K562 (cell line): ENCODE measurements at regions not wholly inside any gene's neighbourhood (a gene's known extent, or its start where the extent isn't known, plus 50 kb on each side); places are given as distances from the start of the nearest gene placed in this dataset.

Experiments
- ATAC-seq: fragments of 200-7000 bp; cut with Tn5 transposase; 3 replicates; pipeline ENCODE4 v1.9.1; 2020; ENCODE audit warnings: moderate library complexity
- BruUV-seq: library from RNA; stranded (reverse); fragments of 400-500 nt; replicated peaks from 2 replicates; lab custom pipeline; 2021; lab: Mats Ljungman, UMichigan
- CTCF ChIA-PET: fragments of 300-600 bp; formaldehyde crosslinking; extraction: SDS; loops from one replicate; lab custom pipeline; 2021; ENCODE audit warnings: low intra/inter-chr PET ratio; lab: Yijun Ruan, JAX
- POLR2A ChIA-PET: fragments of 300-600, 350-650 bp; sonication (Branson Sonifier 250); formaldehyde crosslinking; extraction: SDS; loops from one replicate; lab custom pipeline; 2021; ENCODE audit warnings: antibody characterized with exemption, inconsistent platforms; lab: Yijun Ruan, JAX
- DNase-seq, 4 experiments: peaks; one replicate each; pipeline versions ENCODE4 v3.0.0 to v3.0.0-alpha.2; 2011 to 2018; ENCODE audit warnings: low spot score in 3 of 4, mixed read lengths in 3 of 4; ENCODE audit errors: extremely low read depth in 1 of 4
- FAIRE-seq: peaks from 2 replicates; lab custom pipeline; 2011; peaks lifted over from hg19 to GRCh38; lab: Jason Lieb, UNC
- H2AFZ ChIP-seq: 2 replicates; pipeline ENCODE4 v1.6.0; 2011; ENCODE audit warnings: low read depth, low read length, control low read depth, inconsistent platforms
- H3K27ac ChIP-seq: fragments of 200-600 bp; 3 replicates; pipeline ENCODE4 v1.8.0; 2011; ENCODE audit warnings: low read depth, mild to moderate bottlenecking, control low read depth, inconsistent platforms, low read length, moderate library complexity, mixed read lengths; ENCODE audit errors: extremely low read depth
- H3K27me3 ChIP-seq, 2 experiments: fragments of 300-600 bp in 1 of 2; 2 replicates in 1 of 2; 3 replicates in 1 of 2; pipeline versions ENCODE4 v1.6.0 to v1.8.0; 2011; ENCODE audit warnings: inconsistent platforms in 2 of 2, low read length in 2 of 2, mild to moderate bottlenecking in 1 of 2, mixed read lengths in 1 of 2, moderate library complexity in 1 of 2; ENCODE audit not compliant: control insufficient read depth in 2 of 2, insufficient read depth in 2 of 2
- H3K36me3 ChIP-seq: fragments of 300-600 bp; 3 replicates; pipeline ENCODE4 v1.8.0; 2011; ENCODE audit warnings: mild to moderate bottlenecking, low read length, inconsistent platforms; ENCODE audit not compliant: control insufficient read depth, insufficient read depth
- H3K4me1 ChIP-seq, 2 experiments: fragments of 200-600 bp in 1 of 2; replicated peaks in 1 of 2; 2 replicates in 1 of 2; 3 replicates in 1 of 2; pipeline versions ENCODE4 v1.5.1 to v1.8.0; 2011; ENCODE audit warnings: inconsistent platforms in 2 of 2, low read length in 2 of 2, mild to moderate bottlenecking in 1 of 2, mixed read lengths in 1 of 2, moderate library complexity in 1 of 2; ENCODE audit not compliant: control insufficient read depth in 2 of 2, insufficient read depth in 2 of 2
- H3K4me2 ChIP-seq: 2 replicates; pipeline ENCODE4 v1.6.1; 2011; ENCODE audit warnings: low read length, control low read depth, inconsistent platforms, mixed read lengths; ENCODE audit not compliant: insufficient read depth
- H3K4me3 ChIP-seq: fragments of 200-600 bp; sonication (generic), shearing (Covaris generic); 2 replicates; pipeline ENCODE4 v1.5.1; 2016; ENCODE audit warnings: control low read depth, inconsistent platforms
- H3K79me2 ChIP-seq: fragments of 200-600 bp; 3 replicates; pipeline ENCODE4 v1.8.0; 2011; ENCODE audit warnings: low read length, inconsistent platforms; ENCODE audit not compliant: control insufficient read depth, insufficient read depth
- H3K9ac ChIP-seq, 2 experiments: 2 replicates each; pipeline versions ENCODE4 v1.6.0 to v1.6.1; 2011; ENCODE audit warnings: low read depth in 2 of 2, low read length in 2 of 2, control low read depth in 1 of 2, inconsistent platforms in 1 of 2, mild to moderate bottlenecking in 1 of 2, mixed read lengths in 1 of 2; ENCODE audit not compliant: insufficient read depth in 1 of 2
- H3K9me1 ChIP-seq: one replicate; pipeline ENCODE4 v1.6.0; 2011; ENCODE audit warnings: inconsistent platforms, mild to moderate bottlenecking, low read length, moderate library complexity; ENCODE audit not compliant: control insufficient read depth, insufficient read depth
- H3K9me3 ChIP-seq: replicated peaks from 2 replicates; pipeline ENCODE4 v1.5.1; 2011; ENCODE audit warnings: low read depth, low read length, inconsistent platforms; ENCODE audit not compliant: control insufficient read depth, insufficient read depth
- H4K20me1 ChIP-seq: replicated peaks from 2 replicates; pipeline ENCODE4 v1.6.1; 2011; ENCODE audit warnings: low read length, inconsistent platforms, mixed read lengths; ENCODE audit not compliant: control insufficient read depth, insufficient read depth
- GATA2 ChIP-seq: sonication (generic); formaldehyde crosslinking; IDR thresholded peaks from 2 replicates; pipeline ENCODE4 v1.4.0; 2020; ENCODE audit warnings: mild to moderate bottlenecking, missing genetic modification reagents
- MYC ChIP-seq, 2 experiments: fragments of 250-450 bp in 1 of 2; sonication (Bioruptor Pico) in 1 of 2; IDR thresholded peaks; 2 replicates each; pipeline versions ENCODE4 v1.5.1 to v1.6.1; 2012 to 2021; ENCODE audit warnings: low read depth in 2 of 2, borderline replicate concordance in 1 of 2, improper control_type of control experiment in 1 of 2, low read length in 1 of 2, mild to moderate bottlenecking in 1 of 2, moderate library complexity in 1 of 2
- NBN ChIP-seq: fragments of 450-650 bp; IDR thresholded peaks from 2 replicates; pipeline ENCODE4 v1.6.1; 2016; ENCODE audit warnings: low read depth, mild to moderate bottlenecking
- PRDM10 ChIP-seq: fragments of 450-650 bp; IDR thresholded peaks from 2 replicates; pipeline ENCODE4 v1.6.1; 2018; ENCODE audit not compliant: partially characterized antibody
- RNF219 ChIP-seq: fragments of 250-450 bp; sonication (Bioruptor Pico); IDR thresholded peaks from 2 replicates; pipeline ENCODE4 v1.5.0; 2022; ENCODE audit warnings: mild to moderate bottlenecking
- ZBTB1 ChIP-seq: sonication (generic); formaldehyde crosslinking; IDR thresholded peaks from 2 replicates; pipeline ENCODE4 v1.8.1; 2023; ENCODE audit warnings: missing genetic modification reagents, low read depth, mild to moderate bottlenecking, borderline replicate concordance
- ZMIZ1 ChIP-seq, 2 experiments: fragments of 150-350 bp in 1 of 2; IDR thresholded peaks; 2 replicates each; pipeline ENCODE4 v1.6.1; 2012 to 2016; ENCODE audit warnings: low read depth in 2 of 2, low read length in 2 of 2, mild to moderate bottlenecking in 1 of 2, moderate library complexity in 1 of 2
- WGBS: fragments of 100-300 bp; shearing (Covaris generic); methylation state at CpG from one replicate; pipeline ENCODE4 v1.1.6; 2016; ENCODE audit warnings: low coverage, mixed read lengths; ENCODE audit not compliant: insufficient coverage; ENCODE audit errors: missing lambda C conversion rate; 5-methylcytosine and 5-hydroxymethylcytosine counted together
- in situ Hi-C: fragments of 300-500 bp; cut with MboI; formaldehyde crosslinking; loops from 4 replicates; pipeline ENCODE4 v1.15.0; 2018; ENCODE audit warnings: inconsistent platforms, mixed read lengths
- intact Hi-C: fragments of 100-400 bp; cut with micrococcal nuclease; formaldehyde crosslinking; loops from 2 replicates; pipeline ENCODE4 v1.14.2; 2022

- Histone ChIP-seq H2AFZ (no peak overlapping the region), H3K9ac (no peak overlapping the region), H3K27me3 (peaks cover 0 to 4% of the 10 kb centered on the region in 2 experiments; a peak in 3 of 5 replicates), H3K9me1 (no peaks in the 10 kb centered on the region), H3K4me1 (no peaks in the 10 kb centered on the region), H3K9me3 (no peaks in the 10 kb centered on the region), H3K36me3 (no peaks in the 10 kb centered on the region), H4K20me1 (no peaks in the 10 kb centered on the region), H3K4me3 (no peak overlapping the region), H3K27ac (no peak overlapping the region), H3K79me2 (no peaks in the 10 kb centered on the region), H3K4me2 (no peak overlapping the region)
- ATAC-seq (no peak), DNase-seq (no peak), FAIRE-seq (no peak)
- TF ChIP-seq MYC (IDR thresholded peaks at IDR 0.05; ENCODE audit: low read depth, low read length), result no peak
- no peak for TF ChIP-seq MYC (CRISPR knock-in tag; IDR thresholded peaks at IDR 0.05; ENCODE audit: borderline replicate concordance, low read depth)
- TF ChIP-seq ZMIZ1 (IDR thresholded peaks at IDR 0.05; ENCODE audit: low read depth in 2 of 2, low read length in 2 of 2), result no peak
- no peak for TF ChIP-seq NBN
- no peak for TF ChIP-seq RNF219 (CRISPR knock-in tag)
- TF ChIP-seq ZBTB1, result no peak
- TF ChIP-seq GATA2 (CRISPR knock-in tag), result no peak
- no peak for TF ChIP-seq PRDM10
- in situ Hi-C loops (no loop called here), intact Hi-C loops (no loop called here)
- no TSS peak for BruUV-seq
- CTCF ChIA-PET, result no interaction called here
- POLR2A ChIA-PET, result interaction anchor here (0.5 kb wide), 1 partner anchor 11 kb away, joined by 3 read pairs; no protein-coding TSS in a partner anchor
- 0% methylated on average over 7 of the region's 8 CpGs for WGBS
Measured at GRCh38 chr20:60132162-60132826, 174.1 kb downstream of the CDH26 start.
